Suppressor macrophage (primary cell): ENCODE measurements at regions not wholly inside any gene's neighbourhood (a gene's known extent, or its start where the extent isn't known, plus 50 kb on each side); places are given as distances from the start of the nearest gene placed in this dataset.
A peak's percentile ranks its signal among the peaks of the same experiment; 100 is the strongest.

Source experiments
- DNase-seq, 4 experiments: peaks; one replicate each; pipeline ENCODE4 v3.0.0-alpha.2; 2020 to 2022

DNA sequence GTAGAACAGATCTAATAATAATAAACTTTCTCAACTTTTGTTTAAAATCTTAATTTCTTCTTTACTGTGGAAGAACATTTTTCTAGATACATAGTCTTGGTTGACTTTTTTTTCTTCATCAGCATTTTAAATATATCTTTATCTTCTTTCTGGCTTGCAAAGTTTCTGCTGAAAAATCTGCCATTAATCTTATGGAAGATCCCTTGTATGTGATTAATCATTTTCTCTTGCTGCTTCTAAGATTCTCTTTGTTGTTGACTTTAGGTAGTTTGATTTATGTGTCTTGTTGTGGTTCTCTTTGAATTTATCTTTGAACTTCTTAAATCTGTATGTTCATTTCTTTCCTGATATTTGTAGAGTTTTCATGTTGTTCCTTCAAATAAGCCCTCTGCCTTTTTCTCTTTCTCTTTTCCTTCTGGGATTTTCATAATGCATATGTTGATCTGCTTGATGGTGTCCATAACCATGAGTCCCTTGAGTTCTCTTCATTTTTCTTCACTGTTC is 657.6 kb upstream of the CXADR start:
- DNase-seq: no peak

DNA sequence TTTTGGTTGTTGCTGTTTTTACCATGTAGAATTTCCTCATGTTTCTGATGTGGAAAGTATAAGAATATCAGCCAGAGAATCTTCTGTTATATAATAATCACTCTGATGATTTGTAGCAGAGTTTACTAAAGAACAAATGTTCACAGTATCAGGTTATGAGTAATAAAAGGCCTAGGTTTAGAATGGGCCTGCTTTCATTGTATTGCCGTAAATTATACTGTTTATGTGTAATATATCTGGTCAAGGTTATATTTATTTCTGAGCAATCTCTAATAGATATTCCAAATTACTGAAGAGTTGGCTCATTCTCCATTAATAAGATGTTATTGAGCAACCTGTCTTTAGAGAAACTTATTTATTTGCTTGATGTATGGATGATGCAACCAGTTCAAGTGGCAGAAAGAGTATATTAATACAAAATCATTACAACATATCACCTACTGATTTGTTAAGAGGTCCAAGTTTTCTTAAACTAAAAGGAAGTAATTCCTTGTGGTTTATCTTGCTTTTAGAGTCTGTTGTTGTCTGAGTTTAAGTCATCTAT is 649.4 kb upstream of the CXADR start:
- DNase-seq: peak in 2 of 4 experiments; percentile 1

DNA sequence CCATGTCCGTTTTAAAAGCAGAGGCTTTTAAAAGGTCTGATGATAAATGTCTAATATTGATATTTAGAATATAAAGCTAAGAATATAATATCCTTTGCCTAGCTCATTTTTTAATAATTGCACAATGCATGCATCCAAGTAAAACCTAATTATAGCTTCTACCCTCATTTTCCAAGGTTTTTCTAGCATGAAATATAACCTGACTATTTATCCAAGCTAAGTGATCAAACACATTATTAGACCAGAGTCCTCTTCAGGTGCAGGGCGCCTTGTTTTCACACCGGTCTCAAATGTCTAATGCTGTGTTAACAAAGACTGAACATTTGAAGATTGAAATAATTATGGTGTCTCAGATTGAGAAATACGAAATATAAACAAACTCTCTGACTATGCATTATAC is 648.9 kb upstream of the CXADR start:
- DNase-seq: no peak

DNA sequence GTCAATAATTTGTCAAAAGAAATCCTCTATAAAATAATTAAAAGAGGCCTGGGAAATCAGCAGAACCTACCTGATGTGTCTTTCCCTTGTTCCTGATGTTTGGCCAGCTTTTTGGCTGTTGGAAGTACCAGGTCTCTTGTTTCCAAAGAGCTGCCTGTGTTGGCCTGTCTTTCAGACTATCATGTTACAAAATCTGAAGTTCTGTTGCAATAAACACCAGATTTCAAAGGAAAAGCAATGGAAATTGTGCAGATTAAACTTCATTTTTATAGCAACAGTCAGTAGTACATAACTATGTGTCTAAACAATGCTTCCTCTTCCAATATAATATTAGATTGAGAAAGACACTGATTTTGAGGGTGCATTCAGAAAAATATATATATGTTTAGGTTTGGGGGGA is 647.2 kb upstream of the CXADR start:
- DNase-seq: no peak

DNA sequence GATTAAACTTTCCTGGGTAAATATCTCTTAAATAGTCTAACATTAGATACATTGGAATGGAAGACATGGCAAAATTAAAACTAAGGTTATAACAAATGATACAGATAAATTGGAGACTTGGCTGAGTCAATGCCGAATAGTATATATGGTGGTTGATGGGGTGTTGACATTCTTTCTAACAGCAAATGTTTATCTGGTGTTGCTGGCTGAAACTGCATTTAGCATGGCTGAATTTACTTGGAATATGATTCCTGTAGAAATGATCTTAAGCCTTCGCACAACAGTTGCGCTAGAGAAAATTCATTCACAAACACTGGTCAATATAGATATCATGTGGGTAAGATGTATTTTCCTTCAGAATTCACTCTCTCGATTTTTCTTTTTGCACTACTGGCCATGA is 646.0 kb upstream of the CXADR start:
- no peak for DNase-seq

DNA sequence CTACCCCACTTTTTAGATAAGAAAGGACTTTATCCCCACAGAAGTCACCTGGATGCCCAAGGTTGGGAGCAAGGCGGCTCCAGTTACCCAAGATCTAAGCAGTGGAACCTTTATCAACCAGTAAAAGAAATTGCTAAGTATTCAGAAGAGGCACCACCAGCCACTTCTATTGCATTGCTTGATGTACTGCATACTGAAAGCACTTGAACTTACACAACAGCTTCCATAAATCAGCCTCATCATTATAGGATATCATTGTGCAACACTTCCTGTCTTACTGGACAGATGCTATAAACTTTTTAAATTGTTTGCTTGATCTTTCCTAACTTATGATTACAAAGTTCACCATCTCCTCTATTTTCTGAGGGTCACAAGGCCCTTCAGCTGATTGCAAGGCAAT is 642.7 kb upstream of the CXADR start:
- peak in 1 of 4 experiments; percentile 1 for DNase-seq

DNA sequence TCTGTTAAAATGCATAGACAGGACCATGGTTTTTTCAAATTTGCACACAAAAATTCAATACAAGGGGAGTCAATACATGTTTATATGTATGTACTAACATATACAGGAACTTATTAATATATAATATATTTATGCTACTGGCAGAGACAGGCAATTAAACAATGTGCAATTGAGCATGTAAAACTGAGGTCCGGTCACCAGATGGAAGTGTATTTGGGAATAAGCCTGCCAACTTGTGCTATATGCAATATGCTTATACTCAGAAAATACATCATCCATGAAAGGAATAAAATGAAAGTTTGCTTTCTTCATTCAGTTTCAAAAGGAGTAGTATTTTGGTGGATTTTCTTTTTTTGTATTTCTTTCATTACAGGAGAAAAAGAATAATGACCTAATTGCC is 640.2 kb upstream of the CXADR start:
- DNase-seq: no peak

DNA sequence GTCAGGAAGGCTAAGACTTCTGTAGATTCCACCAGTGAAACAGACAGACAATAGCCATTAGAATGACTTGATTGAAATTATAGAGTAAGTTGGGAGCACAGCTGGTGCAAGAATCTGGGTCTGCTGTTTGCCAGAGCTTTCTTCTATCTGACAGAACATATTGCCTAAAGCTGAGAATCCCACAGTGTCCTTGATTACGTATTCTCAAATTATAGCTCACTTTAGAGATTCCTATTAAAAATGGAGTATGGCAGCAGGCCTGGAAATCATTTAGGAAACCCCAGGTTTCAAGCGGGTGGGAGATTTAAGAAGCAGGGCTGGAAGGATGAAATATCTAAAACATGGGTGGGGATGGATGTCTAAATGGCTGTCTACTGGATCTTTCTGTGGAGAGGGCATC is 639.7 kb upstream of the CXADR start:
- no peak for DNase-seq

DNA sequence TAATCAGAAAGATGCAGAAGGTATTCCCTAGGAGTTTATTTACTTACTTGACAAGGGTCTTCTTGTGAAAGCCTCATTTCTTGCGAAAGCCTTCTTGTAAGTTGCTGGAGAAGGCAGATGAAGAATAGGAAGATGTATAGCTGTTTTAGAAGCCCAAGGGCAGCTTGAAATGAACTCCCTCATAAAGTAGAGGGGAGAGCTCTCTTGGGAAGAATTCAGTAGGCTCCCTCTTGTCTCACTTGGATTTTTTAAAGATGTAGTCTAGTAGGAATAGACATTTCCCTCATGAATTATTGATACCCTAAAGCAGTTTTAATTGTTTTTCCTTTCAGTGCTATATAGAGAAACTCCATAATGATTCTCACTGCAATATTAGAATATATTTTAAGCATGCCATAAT is 639.2 kb upstream of the CXADR start:
- no peak for DNase-seq

DNA sequence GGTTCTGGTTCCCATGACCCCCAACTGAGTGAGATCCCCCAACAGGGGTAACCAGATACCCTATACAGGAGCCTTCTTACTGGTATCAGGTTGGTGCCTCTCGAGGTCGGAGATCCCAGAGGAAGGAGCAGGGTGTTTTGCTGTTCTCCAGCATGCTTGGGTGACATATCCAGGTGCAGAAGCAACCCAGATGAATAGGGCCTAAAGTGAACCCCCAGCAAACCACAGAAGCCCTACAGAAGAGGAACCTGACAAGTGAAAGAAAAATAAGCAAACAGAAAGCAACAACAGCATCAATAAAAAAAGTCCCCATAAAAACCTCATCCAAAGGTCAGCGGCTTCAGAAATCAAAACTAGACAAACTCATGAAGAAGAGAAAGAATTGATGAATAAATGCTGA is 633.4 kb upstream of the CXADR start:
- no peak for DNase-seq

DNA sequence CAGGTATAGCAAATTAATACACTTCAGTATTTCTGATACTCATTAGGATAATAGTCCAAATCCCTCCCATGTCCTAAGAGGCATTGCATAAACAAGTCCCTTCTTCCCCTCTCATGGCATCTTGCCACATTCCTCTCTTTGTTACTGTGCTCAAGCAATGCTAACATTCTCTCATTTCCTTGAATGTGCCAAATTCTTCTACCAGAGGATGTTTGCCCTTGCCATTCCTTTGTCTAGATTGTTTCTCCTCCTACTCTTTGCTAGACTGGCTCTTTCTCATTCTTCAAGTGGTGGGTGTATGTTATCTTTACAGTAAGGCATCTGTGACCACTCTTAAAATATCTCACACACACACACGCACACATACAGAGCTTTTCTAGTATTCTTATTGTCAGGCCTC is 621.0 kb upstream of the CXADR start:
- DNase-seq: no peak

DNA sequence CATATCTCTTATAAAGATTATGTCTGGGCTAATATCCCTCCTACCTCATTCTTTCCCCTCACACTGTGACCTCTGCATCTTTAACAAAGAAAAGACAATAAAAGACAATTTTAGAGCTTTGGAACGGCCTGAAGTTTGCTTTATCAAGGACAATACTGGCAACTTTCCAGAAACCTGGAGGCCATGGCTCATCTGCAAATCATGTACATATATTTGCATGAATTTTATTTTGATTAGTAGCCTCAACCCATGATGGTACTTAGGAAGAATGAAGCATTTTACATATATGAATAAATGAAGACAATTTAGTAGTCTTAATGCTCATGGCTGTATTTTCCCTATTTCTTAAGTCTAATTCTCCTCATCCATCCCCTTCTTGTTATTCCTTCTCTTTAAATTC is 612.2 kb upstream of the CXADR start:
- DNase-seq: no peak

DNA sequence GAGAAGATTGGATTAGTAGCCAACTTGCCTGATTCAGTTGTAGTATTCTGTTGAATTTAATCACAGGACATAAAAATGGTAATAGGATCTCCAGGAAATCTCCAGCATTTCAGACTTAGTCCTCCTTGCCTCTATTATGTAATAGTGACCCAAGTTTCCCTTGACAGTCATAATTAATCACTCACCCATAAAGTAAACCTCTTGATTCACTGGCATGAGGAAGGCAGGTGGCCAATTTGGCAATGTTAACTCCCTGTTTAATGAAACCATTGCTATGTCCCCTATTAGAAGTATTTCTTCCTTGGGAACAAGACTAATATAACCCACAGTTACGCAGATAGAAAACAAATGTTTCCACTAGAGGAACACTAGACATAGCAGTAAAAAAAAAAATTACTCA is 604.8 kb upstream of the CXADR start:
- no peak for DNase-seq

DNA sequence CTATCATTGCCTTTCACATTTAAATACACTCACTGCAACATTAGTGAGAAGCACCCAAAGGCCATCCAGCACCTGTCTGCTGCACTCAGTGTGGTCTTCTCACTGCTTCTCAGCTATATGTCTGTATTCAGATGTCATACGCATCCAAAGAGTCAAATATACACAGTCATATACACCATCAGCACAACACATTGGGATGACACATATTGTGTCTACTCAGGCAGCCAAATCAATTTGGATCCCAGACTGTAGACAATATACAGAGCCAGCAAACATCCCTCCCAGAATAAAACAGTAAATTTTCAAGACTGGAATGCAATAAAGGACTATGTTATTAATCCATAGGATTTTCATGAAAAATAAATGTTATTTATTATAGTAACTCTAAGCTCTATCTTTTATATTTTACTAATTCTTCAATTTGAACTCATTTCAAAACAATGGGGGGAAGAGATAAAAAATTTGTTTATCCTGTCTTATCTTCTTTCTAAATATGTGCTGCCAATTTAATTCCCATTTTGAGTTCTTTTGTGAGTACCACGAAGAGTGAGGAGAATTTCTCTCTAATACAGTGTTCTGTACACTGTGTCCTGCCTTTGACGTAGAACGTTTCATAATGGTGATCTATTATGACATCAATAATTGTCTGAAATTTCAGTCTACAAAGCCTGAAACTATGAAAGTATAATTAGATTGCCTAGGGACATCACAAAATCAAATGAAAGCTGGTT is 602.2 kb upstream of the CXADR start:
- no peak for DNase-seq

DNA sequence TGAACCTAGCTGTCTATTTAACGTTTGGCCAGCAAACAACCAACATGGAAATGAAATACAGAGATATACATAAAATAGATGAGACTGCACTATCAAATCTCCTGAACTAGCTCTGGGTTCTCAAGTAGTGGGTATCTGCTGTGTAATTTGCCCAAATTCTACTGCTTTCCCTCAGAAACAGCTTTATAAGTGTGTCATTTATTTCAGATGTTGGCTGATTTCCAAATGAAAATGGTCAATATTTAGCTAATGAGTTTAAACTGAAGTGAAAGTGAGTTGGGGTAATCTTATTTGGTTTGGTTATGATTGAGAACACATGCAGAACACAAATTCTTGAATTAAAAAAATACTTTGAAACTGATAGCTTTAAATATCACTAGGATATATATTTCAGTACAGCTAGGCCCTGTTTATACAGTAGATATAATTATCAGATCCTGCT is 601.7 kb upstream of the CXADR start:
- DNase-seq: no peak

DNA sequence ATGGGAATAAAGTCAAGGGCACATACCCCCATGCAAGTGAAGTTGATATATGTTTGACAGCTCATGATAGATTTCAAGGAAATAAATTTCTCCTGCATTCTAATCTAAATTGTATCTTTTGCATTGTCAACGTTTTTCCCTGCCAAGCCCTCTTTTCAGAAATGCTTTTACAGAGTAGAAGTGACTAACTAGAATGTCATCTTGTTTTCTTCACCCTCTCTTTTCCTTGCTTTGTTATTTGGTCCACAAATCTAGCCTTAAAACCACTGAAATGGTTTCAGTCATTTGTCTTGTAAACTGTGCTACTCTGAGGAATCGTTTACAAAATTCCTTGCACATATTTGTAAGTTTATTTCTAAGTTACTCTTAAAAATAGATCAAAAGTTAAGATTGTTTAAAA is 600.8 kb upstream of the CXADR start:
- DNase-seq: no peak

DNA sequence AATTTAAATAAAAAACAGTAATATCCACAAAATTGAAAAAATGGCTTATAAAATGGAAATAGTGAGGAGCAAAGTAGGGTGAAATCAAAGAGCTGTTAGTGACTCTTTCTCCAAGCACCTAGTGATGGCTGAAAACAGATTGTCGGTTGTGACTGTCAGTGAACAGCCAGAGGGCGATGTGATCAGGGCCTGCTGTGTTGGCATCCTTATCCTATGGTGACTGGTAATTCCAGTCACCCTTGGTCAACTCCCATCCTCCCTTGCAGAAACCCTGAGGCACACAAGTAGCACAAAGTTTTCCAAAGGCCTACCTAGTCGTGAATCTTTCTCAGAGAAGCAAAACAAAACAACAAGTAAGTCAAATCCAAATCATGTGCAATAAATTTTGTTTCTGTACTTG is 599.8 kb upstream of the CXADR start:
- DNase-seq: no peak

DNA sequence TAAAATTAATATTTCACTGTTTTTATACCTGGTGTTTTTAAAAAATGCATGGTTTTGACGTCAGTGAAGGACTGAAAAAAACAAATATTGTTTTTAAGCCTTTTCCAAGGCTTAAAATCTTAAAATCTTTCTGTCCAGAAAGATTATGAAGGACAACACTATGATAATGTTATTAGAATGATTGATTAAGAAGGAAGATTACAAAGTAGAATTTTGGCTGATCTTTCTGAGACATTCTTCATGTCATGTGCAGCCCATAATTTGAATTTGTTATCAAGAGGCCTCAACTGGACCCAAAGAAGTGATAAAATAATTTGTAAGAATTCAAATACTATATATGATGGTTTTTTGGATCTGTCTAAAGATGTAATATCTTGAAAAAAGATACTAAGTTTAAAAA is 584.4 kb upstream of the CXADR start:
- DNase-seq: no peak

DNA sequence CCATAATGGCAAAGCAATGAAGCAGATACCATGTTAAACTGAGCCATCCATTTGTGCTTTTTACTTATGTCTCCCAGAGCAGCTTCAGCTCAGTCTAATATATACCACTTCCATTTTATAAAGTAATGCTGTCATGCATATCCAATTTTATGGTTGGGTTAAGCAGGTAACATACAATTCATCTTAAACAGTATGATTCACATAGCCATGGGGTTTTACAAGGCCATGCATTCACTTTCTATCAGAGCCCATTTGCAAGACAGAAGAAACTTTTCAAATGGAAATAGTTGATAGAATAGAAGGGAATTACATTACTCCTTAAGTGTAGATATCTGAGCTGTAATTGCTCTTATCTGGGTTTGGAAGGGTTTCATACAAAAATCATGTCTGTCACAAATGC is 580.5 kb upstream of the CXADR start:
- no peak for DNase-seq

DNA sequence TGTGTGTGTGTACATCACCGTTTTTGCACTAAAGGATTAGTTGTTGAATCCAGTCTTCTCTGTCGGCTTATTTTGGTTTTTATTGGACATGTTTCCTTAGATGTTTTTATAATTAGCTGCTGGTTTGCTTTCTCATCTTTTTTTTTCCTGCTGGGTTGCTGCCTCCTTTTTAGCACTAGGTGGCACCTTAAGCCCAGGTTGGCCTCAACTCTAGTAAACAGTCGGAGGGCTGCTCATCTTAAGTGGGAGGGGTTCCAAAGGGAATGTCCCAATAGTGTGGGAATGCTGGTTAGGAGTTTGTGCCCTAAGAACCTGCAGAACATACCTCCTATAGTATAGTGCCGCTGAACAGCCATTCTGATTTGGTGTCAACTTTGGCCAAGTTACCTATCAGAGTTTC is 570.1 kb upstream of the CXADR start:
- no peak for DNase-seq

DNA sequence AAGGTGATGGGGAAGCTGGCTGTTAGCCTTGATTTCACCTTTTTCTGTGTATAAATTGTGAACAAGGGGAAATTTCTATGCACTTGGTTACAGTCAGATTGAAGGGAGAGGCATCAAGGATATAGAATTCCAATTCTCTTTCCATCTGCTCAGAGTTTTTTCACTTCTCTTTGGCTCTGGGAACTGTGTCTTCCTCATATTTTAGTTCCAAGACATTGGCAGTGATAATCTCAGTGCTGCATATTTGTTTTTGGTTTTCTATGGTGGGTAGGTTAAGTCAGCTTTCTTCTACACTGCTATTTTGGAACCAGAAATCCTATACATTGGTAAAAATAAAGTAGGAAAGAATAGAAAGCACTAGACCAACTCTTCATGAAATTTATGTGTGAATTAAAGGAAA is 569.6 kb upstream of the CXADR start:
- DNase-seq: no peak

DNA sequence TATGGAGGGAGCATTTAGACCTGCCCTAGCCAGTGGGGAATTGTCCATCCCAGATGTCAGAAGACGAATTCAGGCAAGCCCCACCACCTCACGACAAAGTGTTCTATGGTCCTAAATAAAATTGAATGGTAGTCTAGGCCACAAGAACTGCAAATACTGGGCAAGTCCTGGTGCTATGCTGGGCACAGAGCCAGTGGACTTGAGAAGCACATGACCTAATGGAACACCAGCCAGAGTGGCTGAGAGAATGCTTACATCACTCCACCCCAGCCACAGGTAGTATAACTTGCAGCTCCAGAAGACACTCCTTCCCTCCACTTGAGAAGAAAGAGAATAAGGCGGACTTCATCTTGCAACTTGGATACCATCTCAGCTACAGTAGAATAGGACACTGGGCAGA is 567.3 kb upstream of the CXADR start:
- DNase-seq: no peak

DNA sequence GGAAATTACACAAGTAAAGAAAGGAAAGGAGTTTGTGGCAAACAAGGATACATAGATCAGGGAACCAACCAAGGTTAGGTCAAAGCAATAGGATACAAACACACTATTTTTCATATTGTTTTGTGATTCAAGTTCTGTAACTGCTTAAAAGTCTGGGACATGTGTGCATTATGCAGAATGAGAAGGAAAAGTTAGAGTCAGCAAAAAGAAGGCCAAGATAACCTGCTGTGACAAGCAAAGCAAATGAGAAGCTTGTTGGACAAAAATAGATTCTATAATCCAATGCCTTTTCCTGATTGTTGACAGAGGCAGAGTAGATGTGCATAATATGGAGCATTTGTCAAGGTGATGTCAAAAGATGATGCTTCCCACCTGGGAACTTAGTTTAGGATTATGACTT is 556.0 kb upstream of the CXADR start:
- no peak for DNase-seq

DNA sequence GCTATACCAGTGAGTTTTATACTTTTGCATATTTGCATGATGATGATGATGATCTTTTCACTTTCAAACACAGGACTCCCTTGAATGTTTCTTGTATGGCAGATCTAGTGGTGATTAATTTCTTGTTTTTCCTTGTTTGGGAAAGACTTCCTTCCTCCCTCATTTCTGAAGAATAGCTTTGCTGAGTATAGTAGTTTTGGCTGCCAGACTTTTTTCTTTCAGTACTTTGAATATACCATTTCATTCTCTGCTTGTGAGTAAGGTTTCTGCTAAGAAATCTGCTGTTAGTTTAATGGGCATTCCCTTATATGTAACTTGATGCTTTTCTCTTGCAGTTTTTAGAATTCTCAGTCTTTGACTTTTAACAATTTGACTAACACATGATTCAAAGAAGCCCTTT is 547.4 kb upstream of the CXADR start:
- DNase-seq: no peak

DNA sequence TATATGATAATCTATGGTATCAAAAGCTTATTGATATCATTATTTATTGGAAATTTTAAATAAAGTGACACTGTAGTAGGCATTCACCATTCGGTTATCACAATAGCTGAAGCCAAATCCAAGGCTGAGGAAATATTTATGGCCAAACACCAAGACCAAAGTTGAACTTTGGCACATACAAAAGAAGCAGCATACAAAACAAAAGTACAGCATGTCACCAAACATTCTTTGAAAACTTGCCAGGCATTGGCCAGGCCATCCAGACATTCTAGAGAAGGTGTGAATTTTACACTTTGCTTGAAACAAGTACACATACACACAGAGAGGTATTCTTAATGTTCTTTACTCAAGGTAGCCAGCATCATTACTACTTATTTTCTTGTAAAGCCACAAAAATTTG is 544.4 kb upstream of the CXADR start:
- DNase-seq: no peak
